ENCODE measurements at regions not wholly inside any gene's neighbourhood (a gene's known extent, or its start where the extent isn't known, plus 50 kb on each side); places are given as distances from the start of the nearest gene placed in this dataset.

GRCh38 chr4:130124066-130124465, 1028.1 kb downstream of the C4orf33 start:
- DNase-seq (ENCODE audit: low read depth in 4 of 4, low spot score in 3 of 4) = no peak

- no peak for DNase-seq (ENCODE audit: low read depth in 4 of 4, low spot score in 3 of 4)
Observed at GRCh38 chr4:130125467-130125866, 1029.5 kb downstream of the C4orf33 start.

GRCh38 chr4:130127297-130127696, 1031.3 kb downstream of the C4orf33 start:
- no peak for DNase-seq (ENCODE audit: low read depth in 4 of 4, low spot score in 3 of 4)

GRCh38 chr4:130131536-130131935, 1035.6 kb downstream of the C4orf33 start:
- DNase-seq (ENCODE audit: low read depth in 4 of 4, low spot score in 3 of 4) = no peak

GRCh38 chr4:130141651-130142050, 1045.7 kb downstream of the C4orf33 start:
- no peak for DNase-seq (ENCODE audit: low read depth in 4 of 4, low spot score in 3 of 4)

- DNase-seq (ENCODE audit: low read depth in 4 of 4, low spot score in 3 of 4) = no peak
Observed at GRCh38 chr4:130143656-130144055, 1047.7 kb downstream of the C4orf33 start.

GRCh38 chr4:130146773-130147172, 1050.8 kb downstream of the C4orf33 start:
- no peak for DNase-seq (ENCODE audit: low read depth in 4 of 4, low spot score in 3 of 4)

GRCh38 chr4:130147641-130148040, 1051.7 kb downstream of the C4orf33 start:
- no peak for DNase-seq (ENCODE audit: low read depth in 4 of 4, low spot score in 3 of 4)

GRCh38 chr4:130154901-130155300, 1058.9 kb downstream of the C4orf33 start:
- DNase-seq (ENCODE audit: low read depth in 4 of 4, low spot score in 3 of 4) = no peak

GRCh38 chr4:130163701-130164100, 1067.7 kb downstream of the C4orf33 start:
- DNase-seq (ENCODE audit: low read depth in 4 of 4, low spot score in 3 of 4) = no peak

- no peak for DNase-seq (ENCODE audit: low read depth in 4 of 4, low spot score in 3 of 4)
Observed at GRCh38 chr4:130165381-130165780, 1069.4 kb downstream of the C4orf33 start.

GRCh38 chr4:130172156-130172555, 1076.2 kb downstream of the C4orf33 start:
- no peak for DNase-seq (ENCODE audit: low read depth in 4 of 4, low spot score in 3 of 4)

- no peak for DNase-seq (ENCODE audit: low read depth in 4 of 4, low spot score in 3 of 4)
Observed at GRCh38 chr4:130178106-130178505, 1082.2 kb downstream of the C4orf33 start.

GRCh38 chr4:130183096-130183495, 1087.1 kb downstream of the C4orf33 start:
- no peak for DNase-seq (ENCODE audit: low read depth in 4 of 4, low spot score in 3 of 4)

- peak in 1 of 4 donors; percentile 1 for DNase-seq (ENCODE audit: low read depth in 4 of 4, low spot score in 3 of 4)
Observed at GRCh38 chr4:130183766-130184165, 1087.8 kb downstream of the C4orf33 start.

GRCh38 chr4:130185123-130185522, 1089.2 kb downstream of the C4orf33 start:
- DNase-seq (ENCODE audit: low read depth in 4 of 4, low spot score in 3 of 4) = no peak

GRCh38 chr4:130186931-130187330, 1091.0 kb downstream of the C4orf33 start:
- DNase-seq (ENCODE audit: low read depth in 4 of 4, low spot score in 3 of 4) = no peak

GRCh38 chr4:130187587-130187986, 1091.6 kb downstream of the C4orf33 start:
- no peak for DNase-seq (ENCODE audit: low read depth in 4 of 4, low spot score in 3 of 4)

- DNase-seq (ENCODE audit: low read depth in 4 of 4, low spot score in 3 of 4) = no peak
Observed at GRCh38 chr4:130192787-130193186, 1096.8 kb downstream of the C4orf33 start.

GRCh38 chr4:130197946-130198345, 1102.0 kb downstream of the C4orf33 start:
- DNase-seq (ENCODE audit: low read depth in 4 of 4, low spot score in 3 of 4) = no peak

GRCh38 chr4:130203571-130203970, 1107.6 kb downstream of the C4orf33 start:
- no peak for DNase-seq (ENCODE audit: low read depth in 4 of 4, low spot score in 3 of 4)

GRCh38 chr4:130210864-130211263, 1114.9 kb downstream of the C4orf33 start:
- DNase-seq (ENCODE audit: low read depth in 4 of 4, low spot score in 3 of 4) = no peak

GRCh38 chr4:130214268-130214667, 1118.3 kb downstream of the C4orf33 start:
- no peak for DNase-seq (ENCODE audit: low read depth in 4 of 4, low spot score in 3 of 4)
